ENCODE measurements at regions not wholly inside any gene's neighbourhood (a gene's known extent, or its start where the extent isn't known, plus 50 kb on each side); places are given as distances from the start of the nearest gene placed in this dataset.

DNA sequence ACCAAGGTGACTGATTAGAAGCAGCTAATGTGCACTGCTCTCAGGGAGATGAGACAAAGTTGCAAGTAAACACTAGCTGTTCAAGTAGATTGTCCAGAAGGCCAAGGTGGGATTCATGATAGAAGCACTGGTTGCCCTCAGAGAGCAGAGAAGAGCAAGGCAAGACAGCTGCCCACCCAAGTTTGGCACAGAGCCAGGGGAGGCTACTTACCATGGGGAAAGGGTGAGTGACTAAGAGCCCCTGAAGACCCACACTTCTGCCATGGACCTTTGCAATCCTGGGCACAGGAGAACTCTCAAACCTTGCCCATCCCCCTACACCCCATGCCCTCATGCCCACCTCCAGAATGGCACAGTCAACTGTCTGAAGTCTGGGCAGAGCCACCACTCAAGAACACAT is 68.3 kb downstream of the SPIN4 start:
- TF ChIP-seq, protein P1, sequence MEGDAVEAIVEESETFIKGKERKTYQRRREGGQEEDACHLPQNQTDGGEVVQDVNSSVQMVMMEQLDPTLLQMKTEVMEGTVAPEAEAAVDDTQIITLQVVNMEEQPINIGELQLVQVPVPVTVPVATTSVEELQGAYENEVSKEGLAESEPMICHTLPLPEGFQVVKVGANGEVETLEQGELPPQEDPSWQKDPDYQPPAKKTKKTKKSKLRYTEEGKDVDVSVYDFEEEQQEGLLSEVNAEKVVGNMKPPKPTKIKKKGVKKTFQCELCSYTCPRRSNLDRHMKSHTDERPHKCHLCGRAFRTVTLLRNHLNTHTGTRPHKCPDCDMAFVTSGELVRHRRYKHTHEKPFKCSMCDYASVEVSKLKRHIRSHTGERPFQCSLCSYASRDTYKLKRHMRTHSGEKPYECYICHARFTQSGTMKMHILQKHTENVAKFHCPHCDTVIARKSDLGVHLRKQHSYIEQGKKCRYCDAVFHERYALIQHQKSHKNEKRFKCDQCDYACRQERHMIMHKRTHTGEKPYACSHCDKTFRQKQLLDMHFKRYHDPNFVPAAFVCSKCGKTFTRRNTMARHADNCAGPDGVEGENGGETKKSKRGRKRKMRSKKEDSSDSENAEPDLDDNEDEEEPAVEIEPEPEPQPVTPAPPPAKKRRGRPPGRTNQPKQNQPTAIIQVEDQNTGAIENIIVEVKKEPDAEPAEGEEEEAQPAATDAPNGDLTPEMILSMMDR (IDR thresholded peaks at IDR 0.05; ENCODE audit: control extremely low read depth in 1 of 3, insufficient read depth in 1 of 3, low read depth in 1 of 3, low read length in 3 of 3), result no peak
- TF ChIP-seq NRF1 (IDR thresholded peaks at IDR 0.05; ENCODE audit: low read depth, low read length), result no peak
- TF ChIP-seq POLR2A (IDR thresholded peaks at IDR 0.05; ENCODE audit: control extremely low read depth in 1 of 2, low read depth in 2 of 2, low read length in 2 of 2), result no peak
- no peak for TF ChIP-seq RNF2 (IDR thresholded peaks at IDR 0.05; ENCODE audit: borderline replicate concordance, low read depth, low read length, missing control alignments, poor library complexity, severe bottlenecking)
- TF ChIP-seq SP1 (IDR thresholded peaks at IDR 0.05; ENCODE audit: low read depth, low read length), result no peak
- no peak for TF ChIP-seq POLR2AphosphoS5 (IDR thresholded peaks at IDR 0.05; ENCODE audit: low read depth, low read length)

All from H1 (cell line).